Testis (tissue), 2 donors: ENCODE measurements at regions not wholly inside any gene's neighbourhood (a gene's known extent, or its start where the extent isn't known, plus 50 kb on each side); places are given as distances from the start of the nearest gene placed in this dataset.

Experiments used
- DNase-seq: peaks from one replicate; pipeline ENCODE4 v3.0.0-alpha.2; 2019
- H3K27ac ChIP-seq, 2 donors: fragments of 200-600 bp; sonication (generic); one replicate each; pipeline ENCODE4 v1.5.1; 2019
- H3K27me3 ChIP-seq: fragments of 200-600 bp; sonication (generic); one replicate; pipeline ENCODE4 v1.5.1; 2019
- H3K36me3 ChIP-seq: fragments of 200-600 bp; sonication (generic); one replicate; pipeline ENCODE4 v1.5.1; 2017; ENCODE audit warnings: low read depth; ENCODE audit errors: missing control alignments
- H3K4me1 ChIP-seq: fragments of 200-600 bp; sonication (generic); one replicate; pipeline ENCODE4 v1.5.1; 2019
- H3K4me3 ChIP-seq, 2 donors: fragments of 200-600 bp; sonication (generic); one replicate each; pipeline ENCODE4 v1.5.1; 2017 to 2019
- H3K9me3 ChIP-seq: fragments of 200-600 bp; sonication (generic); one replicate; pipeline ENCODE4 v1.5.1; 2017
- CTCF ChIP-seq, 3 experiments: fragments of 450-650 bp in 2 of 3; fragments of 200-600 bp in 1 of 3; sonication (generic) in 1 of 3; IDR thresholded peaks; one replicate each; pipeline ENCODE4 v1.5.1; 2016 to 2019; ENCODE audit warnings: antibody characterized with exemption in 3 of 3, mild to moderate bottlenecking in 2 of 3, moderate library complexity in 1 of 3
- POLR2A ChIP-seq: fragments of 450-650 bp; IDR thresholded peaks from one replicate; pipeline ENCODE4 v1.6.1; 2017; ENCODE audit warnings: antibody characterized with exemption, mild to moderate bottlenecking, moderate library complexity
- WGBS, 2 donors: methylation state at CpG; one replicate each; pipeline ENCODE4 v1.1.5; 2018; 5-methylcytosine and 5-hydroxymethylcytosine counted together
- intact Hi-C: fragments of 100-400 bp; cut with DNase I; formaldehyde crosslinking; loops from one replicate; pipeline ENCODE4 v1.15.1; 2023; ENCODE audit warnings: low total_unique reads

GRCh38 chr4:106450249-106450648 lies 81.7 kb upstream of the GIMD1 start:
- Histone ChIP-seq H3K4me3 (no peak overlapping the region), H3K27ac (no peak overlapping the region), H3K4me1 (no peaks in the 10 kb centered on the region), H3K27me3 (no peaks in the 10 kb centered on the region), H3K9me3 (no peaks in the 10 kb centered on the region), H3K36me3 (no peaks in the 10 kb centered on the region)
- intact Hi-C loops = no loop called here
- TF ChIP-seq POLR2A = no peak
- TF ChIP-seq CTCF (IDR thresholded peaks at IDR 0.05) = no peak
- DNase-seq = no peak
- 78 to 83% methylated on average over 3 of the region's 3 CpGs for WGBS, 2 donors

- Histone ChIP-seq H3K27ac (no peak overlapping the region), H3K4me3 (no peak overlapping the region), H3K27me3 (no peaks in the 10 kb centered on the region), H3K9me3 (no peaks in the 10 kb centered on the region), H3K36me3 (no peaks in the 10 kb centered on the region), H3K4me1 (no peaks in the 10 kb centered on the region)
- 93 to 96% methylated on average over 2 of the region's 2 CpGs for WGBS, 2 donors
- DNase-seq = no peak
- no peak for TF ChIP-seq POLR2A
- no peak for TF ChIP-seq CTCF (IDR thresholded peaks at IDR 0.05)
- intact Hi-C loops = no loop called here
Observed at GRCh38 chr4:106444557-106444956, 76.0 kb upstream of the GIMD1 start.

GRCh38 chr4:106430797-106431196 lies 62.2 kb upstream of the GIMD1 start:
- no peak for TF ChIP-seq POLR2A
- no peak for TF ChIP-seq CTCF (IDR thresholded peaks at IDR 0.05)

GRCh38 chr4:106429885-106430284 lies 61.3 kb upstream of the GIMD1 start:
- DNase-seq = no peak
- H3K4me3 ChIP-seq = no peak overlapping the region
- no peaks in the 10 kb centered on the region for H3K36me3 ChIP-seq
- no peak overlapping the region for H3K27ac ChIP-seq
- no peaks in the 10 kb centered on the region for H3K9me3 ChIP-seq
- intact Hi-C loops = no loop called here
- 92 to 98% methylated on average over 2 of the region's 2 CpGs for WGBS, 2 donors
- TF ChIP-seq POLR2A (no peak), CTCF (IDR thresholded peaks at IDR 0.05) (no peak)
- no peaks in the 10 kb centered on the region for H3K27me3 ChIP-seq
- H3K4me1 ChIP-seq = no peaks in the 10 kb centered on the region

More at GRCh38 chr4:106430797-106431196, 62.2 kb upstream of the GIMD1 start:
- no peaks in the 10 kb centered on the region for H3K36me3 ChIP-seq
- H3K27me3 ChIP-seq = no peaks in the 10 kb centered on the region
- no peak overlapping the region for H3K4me3 ChIP-seq
- DNase-seq = no peak
- no peaks in the 10 kb centered on the region for H3K4me1 ChIP-seq
- intact Hi-C loops = no loop called here
- WGBS, 2 donors = 82 to 91% methylated on average over 2 of the region's 2 CpGs
- H3K27ac ChIP-seq = no peak overlapping the region
- H3K9me3 ChIP-seq = no peaks in the 10 kb centered on the region

- no peak for TF ChIP-seq POLR2A
- no peak for TF ChIP-seq CTCF (IDR thresholded peaks at IDR 0.05)
- DNase-seq = no peak
- WGBS, 2 donors = 30 to 58% methylated on average over 2 of the region's 2 CpGs
- Histone ChIP-seq H3K9me3 (no peaks in the 10 kb centered on the region), H3K27me3 (no peaks in the 10 kb centered on the region), H3K27ac (no peak overlapping the region), H3K4me3 (no peak overlapping the region), H3K36me3 (no peaks in the 10 kb centered on the region), H3K4me1 (no peaks in the 10 kb centered on the region)
- intact Hi-C loops = no loop called here
Observed at GRCh38 chr4:106426069-106426468, 57.5 kb upstream of the GIMD1 start.
